ENCODE measurements at regions not wholly inside any gene's neighbourhood (a gene's known extent, or its start where the extent isn't known, plus 50 kb on each side); places are given as distances from the start of the nearest gene placed in this dataset.

GRCh38 chr10:16234916-16235315 lies 201.9 kb upstream of the PTER start:
- H3K36me3 ChIP-seq (ENCODE audit: insufficient read depth, low read length) = no peaks in the 10 kb centered on the region
- H3K9me2 ChIP-seq (ENCODE audit: insufficient read depth, low read length) = no peaks in the 10 kb centered on the region
- no peak overlapping the region for H2AFZ ChIP-seq (ENCODE audit: low read depth, low read length)
- no peak overlapping the region for H3K4me2 ChIP-seq (ENCODE audit: low read length)
- H3K9ac ChIP-seq (ENCODE audit: low read length) = no peak overlapping the region
- H4K20me1 ChIP-seq (ENCODE audit: insufficient read depth) = no peaks in the 10 kb centered on the region
- no peaks in the 10 kb centered on the region for H3K27me3 ChIP-seq (ENCODE audit: insufficient read depth, low read depth, low read length)
- H3K4me3 ChIP-seq (ENCODE audit: low read length) = no peak overlapping the region
- H3F3A ChIP-seq (ENCODE audit: insufficient read depth, low read length, poor library complexity, severe bottlenecking) = no peaks in the 10 kb centered on the region
- no peaks in the 10 kb centered on the region for H3K9me3 ChIP-seq (ENCODE audit: low read length)
- no peak for TF ChIP-seq REST (IDR thresholded peaks at IDR 0.05; ENCODE audit: borderline replicate concordance)
- no peak for TF ChIP-seq TAF1 (IDR thresholded peaks at IDR 0.05; ENCODE audit: low read depth)
- no peak for TF ChIP-seq MXI1 (conservative IDR thresholded peaks at IDR 0.05; ENCODE audit: poor library complexity, severe bottlenecking)
- TF ChIP-seq EP300 (conservative IDR thresholded peaks at IDR 0.05; ENCODE audit: poor library complexity, severe bottlenecking) = no peak
- TF ChIP-seq SMC3 (conservative IDR thresholded peaks at IDR 0.05; ENCODE audit: poor library complexity) = no peak
- TF ChIP-seq RAD21 (conservative IDR thresholded peaks at IDR 0.05) = no peak
- TF ChIP-seq, protein P1, sequence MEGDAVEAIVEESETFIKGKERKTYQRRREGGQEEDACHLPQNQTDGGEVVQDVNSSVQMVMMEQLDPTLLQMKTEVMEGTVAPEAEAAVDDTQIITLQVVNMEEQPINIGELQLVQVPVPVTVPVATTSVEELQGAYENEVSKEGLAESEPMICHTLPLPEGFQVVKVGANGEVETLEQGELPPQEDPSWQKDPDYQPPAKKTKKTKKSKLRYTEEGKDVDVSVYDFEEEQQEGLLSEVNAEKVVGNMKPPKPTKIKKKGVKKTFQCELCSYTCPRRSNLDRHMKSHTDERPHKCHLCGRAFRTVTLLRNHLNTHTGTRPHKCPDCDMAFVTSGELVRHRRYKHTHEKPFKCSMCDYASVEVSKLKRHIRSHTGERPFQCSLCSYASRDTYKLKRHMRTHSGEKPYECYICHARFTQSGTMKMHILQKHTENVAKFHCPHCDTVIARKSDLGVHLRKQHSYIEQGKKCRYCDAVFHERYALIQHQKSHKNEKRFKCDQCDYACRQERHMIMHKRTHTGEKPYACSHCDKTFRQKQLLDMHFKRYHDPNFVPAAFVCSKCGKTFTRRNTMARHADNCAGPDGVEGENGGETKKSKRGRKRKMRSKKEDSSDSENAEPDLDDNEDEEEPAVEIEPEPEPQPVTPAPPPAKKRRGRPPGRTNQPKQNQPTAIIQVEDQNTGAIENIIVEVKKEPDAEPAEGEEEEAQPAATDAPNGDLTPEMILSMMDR (IDR thresholded peaks at IDR 0.05; ENCODE audit: poor library complexity, severe bottlenecking) = no peak
- no peak for TF ChIP-seq POLR2AphosphoS5 (IDR thresholded peaks at IDR 0.05)
- TF ChIP-seq EZH2 (IDR thresholded peaks at IDR 0.05; ENCODE audit: borderline replicate concordance, insufficient read depth, low read length, poor library complexity, severe bottlenecking) = no peak
- H3K27ac ChIP-seq (ENCODE audit: low read length) = no peak overlapping the region
- H3K79me2 ChIP-seq (replicated peaks; ENCODE audit: insufficient read depth, low read length) = no peaks in the 10 kb centered on the region

DNA sequence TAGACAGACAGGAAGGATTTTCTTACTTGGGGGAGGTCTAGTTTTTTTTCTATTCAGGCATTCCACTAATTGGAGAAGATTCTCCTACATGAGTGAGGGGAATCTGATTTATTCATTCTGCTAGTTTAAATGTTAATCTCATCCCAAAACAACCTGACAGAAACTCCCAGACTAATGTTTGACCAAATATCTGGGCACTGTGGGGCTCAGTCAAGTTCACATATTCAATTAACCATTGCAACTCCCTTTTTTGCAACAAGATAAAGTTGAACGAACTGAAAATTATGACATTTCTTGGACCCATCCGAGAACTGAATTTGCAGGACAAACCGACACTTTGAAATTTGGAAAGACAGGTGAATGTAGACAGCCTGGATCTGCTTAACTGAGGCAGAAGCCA lies 194.4 kb upstream of the PTER start:
- no peak overlapping the region for H3K4me3 ChIP-seq (ENCODE audit: low read length)
- H3K36me3 ChIP-seq (ENCODE audit: insufficient read depth, low read length) = no peaks in the 10 kb centered on the region
- no peaks in the 10 kb centered on the region for H3K9me2 ChIP-seq (ENCODE audit: insufficient read depth, low read length)
- no peak overlapping the region for H3K9ac ChIP-seq (ENCODE audit: low read length)
- H3F3A ChIP-seq (ENCODE audit: insufficient read depth, low read length, poor library complexity, severe bottlenecking) = no peaks in the 10 kb centered on the region
- H4K20me1 ChIP-seq (ENCODE audit: insufficient read depth) = no peaks in the 10 kb centered on the region
- TF ChIP-seq EP300 (conservative IDR thresholded peaks at IDR 0.05; ENCODE audit: poor library complexity, severe bottlenecking) (no peak), EZH2 (IDR thresholded peaks at IDR 0.05; ENCODE audit: borderline replicate concordance, insufficient read depth, low read length, poor library complexity, severe bottlenecking) (no peak), SMC3 (conservative IDR thresholded peaks at IDR 0.05; ENCODE audit: poor library complexity) (no peak), MXI1 (conservative IDR thresholded peaks at IDR 0.05; ENCODE audit: poor library complexity, severe bottlenecking) (no peak), RAD21 (conservative IDR thresholded peaks at IDR 0.05) (no peak), REST (IDR thresholded peaks at IDR 0.05; ENCODE audit: borderline replicate concordance) (no peak), TAF1 (IDR thresholded peaks at IDR 0.05; ENCODE audit: low read depth) (no peak)
- TF ChIP-seq, protein P1 (IDR thresholded peaks at IDR 0.05; ENCODE audit: poor library complexity, severe bottlenecking) = no peak
- H3K27ac ChIP-seq (ENCODE audit: low read length) = no peak overlapping the region
- no peak overlapping the region for H3K4me2 ChIP-seq (ENCODE audit: low read length)
- no peaks in the 10 kb centered on the region for H3K27me3 ChIP-seq (ENCODE audit: insufficient read depth, low read depth, low read length)
- no peak overlapping the region for H2AFZ ChIP-seq (ENCODE audit: low read depth, low read length)
- H3K9me3 ChIP-seq (ENCODE audit: low read length) = no peaks in the 10 kb centered on the region
- H3K79me2 ChIP-seq (replicated peaks; ENCODE audit: insufficient read depth, low read length) = no peaks in the 10 kb centered on the region
